22Rv1 (cell line): ENCODE measurements at regions not wholly inside any gene's neighbourhood (a gene's known extent, or its start where the extent isn't known, plus 50 kb on each side); places are given as distances from the start of the nearest gene placed in this dataset.

Experiments
- CTCF ChIP-seq: fragments of 450-650 bp; IDR thresholded peaks from 2 replicates; pipeline ENCODE4 v1.5.1; 2017; ENCODE audit warnings: mild to moderate bottlenecking
- ZFX ChIP-seq: fragments of 450-650 bp; IDR thresholded peaks from 2 replicates; pipeline ENCODE4 v1.6.1; 2017; ENCODE audit warnings: antibody characterized with exemption, borderline replicate concordance

GRCh38 chr5:174387448-174387847 is 336.9 kb upstream of the MSX2 start:
- no peak for TF ChIP-seq CTCF
- no peak for TF ChIP-seq ZFX
